ENCODE measurements at regions not wholly inside any gene's neighbourhood (a gene's known extent, or its start where the extent isn't known, plus 50 kb on each side); places are given as distances from the start of the nearest gene placed in this dataset.

DNA sequence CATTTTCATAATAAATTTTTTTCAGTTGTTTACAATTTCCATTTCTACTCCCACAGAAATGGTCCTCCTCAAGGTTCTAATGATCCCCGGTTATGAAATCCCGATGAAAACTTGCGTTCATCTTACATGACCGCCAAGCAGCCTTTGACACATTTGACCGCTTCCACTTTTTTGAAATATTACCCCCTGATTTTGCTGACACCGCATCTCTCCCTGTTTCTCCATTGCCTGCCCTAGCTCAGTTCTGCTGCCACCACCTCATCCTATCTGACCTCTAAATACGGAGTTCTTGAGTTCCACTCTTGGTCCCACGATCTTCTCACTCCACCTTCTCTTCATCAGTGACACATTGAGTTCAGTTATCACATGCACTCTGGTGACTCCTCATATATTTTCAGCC lies 74.1 kb downstream of the SLC35B3 start:
- no peak overlapping the region for H3K27ac Mint-ChIP-seq
- no peaks in the 10 kb centered on the region for H3K36me3 Mint-ChIP-seq (ENCODE audit: low read depth)
- no peaks in the 10 kb centered on the region for H3K9me3 Mint-ChIP-seq
- DNase-seq = no peak
- H3K4me3 Mint-ChIP-seq = no peak overlapping the region
- H3K27me3 Mint-ChIP-seq (ENCODE audit: insufficient read depth) = no peaks in the 10 kb centered on the region
- TF ChIP-seq, protein P1, sequence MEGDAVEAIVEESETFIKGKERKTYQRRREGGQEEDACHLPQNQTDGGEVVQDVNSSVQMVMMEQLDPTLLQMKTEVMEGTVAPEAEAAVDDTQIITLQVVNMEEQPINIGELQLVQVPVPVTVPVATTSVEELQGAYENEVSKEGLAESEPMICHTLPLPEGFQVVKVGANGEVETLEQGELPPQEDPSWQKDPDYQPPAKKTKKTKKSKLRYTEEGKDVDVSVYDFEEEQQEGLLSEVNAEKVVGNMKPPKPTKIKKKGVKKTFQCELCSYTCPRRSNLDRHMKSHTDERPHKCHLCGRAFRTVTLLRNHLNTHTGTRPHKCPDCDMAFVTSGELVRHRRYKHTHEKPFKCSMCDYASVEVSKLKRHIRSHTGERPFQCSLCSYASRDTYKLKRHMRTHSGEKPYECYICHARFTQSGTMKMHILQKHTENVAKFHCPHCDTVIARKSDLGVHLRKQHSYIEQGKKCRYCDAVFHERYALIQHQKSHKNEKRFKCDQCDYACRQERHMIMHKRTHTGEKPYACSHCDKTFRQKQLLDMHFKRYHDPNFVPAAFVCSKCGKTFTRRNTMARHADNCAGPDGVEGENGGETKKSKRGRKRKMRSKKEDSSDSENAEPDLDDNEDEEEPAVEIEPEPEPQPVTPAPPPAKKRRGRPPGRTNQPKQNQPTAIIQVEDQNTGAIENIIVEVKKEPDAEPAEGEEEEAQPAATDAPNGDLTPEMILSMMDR (IDR thresholded peaks at IDR 0.05) = no peak
- no peaks in the 10 kb centered on the region for H3K4me1 Mint-ChIP-seq (ENCODE audit: low read depth)

- Mint-ChIP-seq H3K4me3 (no peak overlapping the region), H3K27me3 (ENCODE audit: insufficient read depth) (no peaks in the 10 kb centered on the region; the same call in 1 of the 2 replicates), H3K27ac (no peak overlapping the region), H3K9me3 (peaks cover 32% of the 10 kb centered on the region), H3K36me3 (ENCODE audit: low read depth) (no peaks in the 10 kb centered on the region), H3K4me1 (ENCODE audit: low read depth) (no peaks in the 10 kb centered on the region)
- TF ChIP-seq, protein P1 (IDR thresholded peaks at IDR 0.05) = no peak
- no peak for DNase-seq
These were observed 82.4 kb downstream of the SLC35B3 start for GRCh38 chr6:8352966-8353340.

GRCh38 chr6:8352335-8352965 lies 82.9 kb downstream of the SLC35B3 start:
- no peak for DNase-seq
- no peaks in the 10 kb centered on the region for H3K4me1 Mint-ChIP-seq (ENCODE audit: low read depth)
- H3K27ac Mint-ChIP-seq = no peak overlapping the region
- H3K36me3 Mint-ChIP-seq (ENCODE audit: low read depth) = no peaks in the 10 kb centered on the region
- peaks cover 32% of the 10 kb centered on the region for H3K9me3 Mint-ChIP-seq
- H3K4me3 Mint-ChIP-seq = no peak overlapping the region
- H3K27me3 Mint-ChIP-seq (ENCODE audit: insufficient read depth) = no peaks in the 10 kb centered on the region; the same call in 1 of the 2 replicates
- TF ChIP-seq, protein P1 (IDR thresholded peaks at IDR 0.05) = no peak

- Mint-ChIP-seq H3K27me3 (ENCODE audit: insufficient read depth) (no peaks in the 10 kb centered on the region), H3K4me3 (no peak overlapping the region), H3K36me3 (ENCODE audit: low read depth) (no peaks in the 10 kb centered on the region), H3K9me3 (peaks cover 20% of the 10 kb centered on the region), H3K27ac (no peak overlapping the region), H3K4me1 (ENCODE audit: low read depth) (no peaks in the 10 kb centered on the region)
- DNase-seq = no peak
- TF ChIP-seq, protein P1 (IDR thresholded peaks at IDR 0.05) = no peak
These were observed 91.7 kb downstream of the SLC35B3 start for GRCh38 chr6:8343600-8343999.

DNA sequence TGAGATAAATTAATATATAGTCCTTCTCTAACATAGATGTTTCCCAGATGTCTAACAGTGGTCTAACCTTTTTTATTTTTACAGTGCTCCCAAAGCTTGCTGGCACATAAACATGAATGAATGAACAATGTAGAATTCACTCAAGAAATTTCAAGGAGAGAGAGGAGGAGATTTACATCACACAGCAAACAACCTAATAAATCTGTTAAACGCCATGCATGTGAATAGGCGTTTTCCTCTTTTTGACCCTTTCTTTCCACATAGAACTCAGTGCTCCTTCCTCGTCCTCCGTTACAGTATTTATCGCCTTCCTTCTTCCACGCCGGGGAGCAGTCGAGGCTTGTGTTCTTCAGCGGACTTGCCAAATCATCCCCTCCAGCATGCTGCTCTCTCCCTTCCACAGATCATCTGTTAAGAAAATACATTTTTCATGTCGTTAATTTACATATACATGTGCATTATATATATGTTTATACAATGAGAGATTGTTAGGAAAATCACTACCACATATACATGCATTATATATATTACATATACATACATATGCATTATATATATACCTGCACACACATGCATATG lies 93.0 kb downstream of the SLC35B3 start:
- TF ChIP-seq, protein P1 (IDR thresholded peaks at IDR 0.05) = no peak
- Mint-ChIP-seq H3K4me1 (ENCODE audit: low read depth) (no peaks in the 10 kb centered on the region), H3K9me3 (peaks cover 19% of the 10 kb centered on the region), H3K4me3 (no peak overlapping the region), H3K36me3 (ENCODE audit: low read depth) (no peaks in the 10 kb centered on the region), H3K27me3 (ENCODE audit: insufficient read depth) (no peaks in the 10 kb centered on the region), H3K27ac (no peak overlapping the region)
- no peak for DNase-seq

Data from HFFc6 (cell line).